Breast epithelium (tissue), 4 donors: ENCODE measurements at regions not wholly inside any gene's neighbourhood (a gene's known extent, or its start where the extent isn't known, plus 50 kb on each side); places are given as distances from the start of the nearest gene placed in this dataset.

Experiments used
- DNase-seq, 2 donors: peaks; one replicate each; pipeline ENCODE4 v3.0.0-alpha.2; 2019; ENCODE audit warnings: low spot score in 2 of 2
- H3K27ac ChIP-seq, 2 donors: fragments of 200-600 bp; sonication (generic) in 1 of 2; one replicate each; pipeline ENCODE4 v1.5.1; 2016 to 2019; ENCODE audit warnings: mild to moderate bottlenecking in 1 of 2
- H3K27me3 ChIP-seq, 2 donors: fragments of 200-600 bp; sonication (generic) in 1 of 2; one replicate each; pipeline versions ENCODE4 v1.5.1 to v1.6.0; 2017 to 2019; ENCODE audit warnings: control low read depth in 1 of 2, mild to moderate bottlenecking in 1 of 2
- H3K36me3 ChIP-seq: fragments of 200-600 bp; one replicate; pipeline ENCODE4 v1.5.1; 2019
- H3K4me1 ChIP-seq, 2 donors: fragments of 200-600 bp; sonication (generic); one replicate each; pipeline ENCODE4 v1.5.1; 2016 to 2019; ENCODE audit warnings: control low read depth in 1 of 2
- H3K4me3 ChIP-seq, 3 donors: fragments of 200-600 bp; sonication (generic); 1 replicate in 2 of 3; 2 replicates in 1 of 3; pipeline ENCODE4 v1.5.1; 2016 to 2019; ENCODE audit warnings: mild to moderate bottlenecking in 3 of 3, moderate library complexity in 2 of 3
- H3K9me3 ChIP-seq, 2 donors: fragments of 200-600 bp; sonication (generic) in 1 of 2; one replicate each; pipeline ENCODE4 v1.5.1; 2016 to 2019; ENCODE audit warnings: control low read depth in 1 of 2
- CTCF ChIP-seq, 3 donors: fragments of 450-650 bp; IDR thresholded peaks; one replicate each; pipeline ENCODE4 v1.5.1; 2016 to 2017; ENCODE audit warnings: antibody characterized with exemption in 3 of 3, mild to moderate bottlenecking in 3 of 3, moderate library complexity in 3 of 3
- POLR2A ChIP-seq: fragments of 450-650 bp; IDR thresholded peaks from one replicate; pipeline ENCODE4 v1.6.1; 2016; ENCODE audit warnings: antibody characterized with exemption, mild to moderate bottlenecking, moderate library complexity
- POLR2AphosphoS5 ChIP-seq, 3 donors: sonication (generic); formaldehyde crosslinking; IDR thresholded peaks; one replicate each; pipeline ENCODE4 v1.6.1; 2017; ENCODE audit warnings: antibody characterized with exemption in 3 of 3
- intact Hi-C: fragments of 100-400 bp; cut with DNase I; formaldehyde crosslinking; loops from one replicate; pipeline ENCODE4 v1.15.1; 2023; ENCODE audit warnings: low total_unique reads

- Histone ChIP-seq H3K4me1 (no peaks in the 10 kb centered on the region), H3K9me3 (no peaks in the 10 kb centered on the region), H3K4me3 (no peak overlapping the region), H3K27ac (no peak overlapping the region), H3K27me3 (no peaks in the 10 kb centered on the region), H3K36me3 (no peaks in the 10 kb centered on the region)
- intact Hi-C loops, result loop anchor here (1.0 kb wide), 1 partner anchor 21 kb away; no protein-coding TSS in a partner anchor
- DNase-seq, result no peak
- no peak for TF ChIP-seq POLR2AphosphoS5 (IDR thresholded peaks at IDR 0.05)
- TF ChIP-seq POLR2A, result no peak
- no peak for TF ChIP-seq CTCF (IDR thresholded peaks at IDR 0.05)
Observed at GRCh38 chr6:14571001-14571400, 453.4 kb downstream of the CD83 start.

GRCh38 chr6:14571746-14572145, 454.2 kb downstream of the CD83 start:
- H3K9me3 ChIP-seq, result no peaks in the 10 kb centered on the region
- no peak for DNase-seq
- H3K27ac ChIP-seq, result no peak overlapping the region
- H3K27me3 ChIP-seq, result no peaks in the 10 kb centered on the region
- intact Hi-C loops, result loop anchor here (1.0 kb wide), 1 partner anchor 21 kb away; no protein-coding TSS in a partner anchor
- TF ChIP-seq POLR2AphosphoS5 (IDR thresholded peaks at IDR 0.05), result no peak
- TF ChIP-seq CTCF (IDR thresholded peaks at IDR 0.05), result no peak
- TF ChIP-seq POLR2A, result no peak
- no peaks in the 10 kb centered on the region for H3K4me1 ChIP-seq
- H3K4me3 ChIP-seq, result no peak overlapping the region
- H3K36me3 ChIP-seq, result no peaks in the 10 kb centered on the region

- Histone ChIP-seq H3K9me3 (no peaks in the 10 kb centered on the region), H3K27me3 (no peaks in the 10 kb centered on the region), H3K27ac (no peak overlapping the region), H3K4me1 (no peaks in the 10 kb centered on the region), H3K4me3 (no peak overlapping the region), H3K36me3 (no peaks in the 10 kb centered on the region)
- no peak for DNase-seq
- intact Hi-C loops, result no loop called here
- no peak for TF ChIP-seq POLR2A
- TF ChIP-seq POLR2AphosphoS5 (IDR thresholded peaks at IDR 0.05), result no peak
- no peak for TF ChIP-seq CTCF (IDR thresholded peaks at IDR 0.05)
Observed at GRCh38 chr6:14573267-14573666, 455.7 kb downstream of the CD83 start.

GRCh38 chr6:14573703-14574290, 456.2 kb downstream of the CD83 start:
- intact Hi-C loops, result no loop called here
- no peaks in the 10 kb centered on the region for H3K4me1 ChIP-seq
- DNase-seq, result no peak
- no peaks in the 10 kb centered on the region for H3K9me3 ChIP-seq
- H3K4me3 ChIP-seq, result no peak overlapping the region
- no peaks in the 10 kb centered on the region for H3K36me3 ChIP-seq
- no peak overlapping the region for H3K27ac ChIP-seq
- no peak for TF ChIP-seq CTCF (IDR thresholded peaks at IDR 0.05)
- no peak for TF ChIP-seq POLR2A
- TF ChIP-seq POLR2AphosphoS5 (IDR thresholded peaks at IDR 0.05), result no peak
- no peaks in the 10 kb centered on the region for H3K27me3 ChIP-seq

GRCh38 chr6:14575961-14576360, 458.4 kb downstream of the CD83 start:
- TF ChIP-seq POLR2AphosphoS5 (IDR thresholded peaks at IDR 0.05) (no peak), POLR2A (no peak), CTCF (IDR thresholded peaks at IDR 0.05) (no peak)
- Histone ChIP-seq H3K27ac (no peak overlapping the region), H3K4me3 (no peak overlapping the region), H3K4me1 (no peaks in the 10 kb centered on the region), H3K27me3 (no peaks in the 10 kb centered on the region), H3K36me3 (no peaks in the 10 kb centered on the region), H3K9me3 (no peaks in the 10 kb centered on the region)
- no peak for DNase-seq
- intact Hi-C loops, result no loop called here
